HCT116 (cell line): ENCODE measurements at regions not wholly inside any gene's neighbourhood (a gene's known extent, or its start where the extent isn't known, plus 50 kb on each side); places are given as distances from the start of the nearest gene placed in this dataset.

Experiments used
- ELF1 ChIP-seq: IDR thresholded peaks from 2 replicates; pipeline ENCODE4 v1.6.1; 2012; ENCODE audit warnings: low read depth, borderline replicate concordance
- EZH2 ChIP-seq: fragments of 200-600 bp; sonication (generic); IDR thresholded peaks from 2 replicates; pipeline ENCODE4 v1.6.1; 2017; ENCODE audit warnings: antibody characterized with exemption, mixed run types
- POLR2A ChIP-seq: IDR thresholded peaks from 2 replicates; pipeline ENCODE4 v1.7.0; 2011; ENCODE audit warnings: borderline replicate concordance; ENCODE audit not compliant: insufficient read depth, insufficient read length; ENCODE audit errors: extremely low read depth
- TF ChIP-seq, protein P1 (sequence below), 3 experiments: fragments of 200-600 bp in 1 of 3; sonication (generic) in 1 of 3; IDR thresholded peaks in 2 of 3; conservative IDR thresholded peaks in 1 of 3; 2 replicates each; pipeline ENCODE4 v1.5.1; 2012 to 2017; ENCODE audit warnings: low read depth in 2 of 3, low read length in 2 of 3, antibody characterized with exemption in 1 of 3, borderline replicate concordance in 1 of 3, control low read depth in 1 of 3, mild to moderate bottlenecking in 1 of 3, mixed read lengths in 1 of 3, mixed run types in 1 of 3, moderate library complexity in 1 of 3; ENCODE audit not compliant: insufficient read depth in 1 of 3

GRCh38 chr7:31457551-31457950, 56.3 kb upstream of the ITPRID1 start:
- TF ChIP-seq, protein P1, sequence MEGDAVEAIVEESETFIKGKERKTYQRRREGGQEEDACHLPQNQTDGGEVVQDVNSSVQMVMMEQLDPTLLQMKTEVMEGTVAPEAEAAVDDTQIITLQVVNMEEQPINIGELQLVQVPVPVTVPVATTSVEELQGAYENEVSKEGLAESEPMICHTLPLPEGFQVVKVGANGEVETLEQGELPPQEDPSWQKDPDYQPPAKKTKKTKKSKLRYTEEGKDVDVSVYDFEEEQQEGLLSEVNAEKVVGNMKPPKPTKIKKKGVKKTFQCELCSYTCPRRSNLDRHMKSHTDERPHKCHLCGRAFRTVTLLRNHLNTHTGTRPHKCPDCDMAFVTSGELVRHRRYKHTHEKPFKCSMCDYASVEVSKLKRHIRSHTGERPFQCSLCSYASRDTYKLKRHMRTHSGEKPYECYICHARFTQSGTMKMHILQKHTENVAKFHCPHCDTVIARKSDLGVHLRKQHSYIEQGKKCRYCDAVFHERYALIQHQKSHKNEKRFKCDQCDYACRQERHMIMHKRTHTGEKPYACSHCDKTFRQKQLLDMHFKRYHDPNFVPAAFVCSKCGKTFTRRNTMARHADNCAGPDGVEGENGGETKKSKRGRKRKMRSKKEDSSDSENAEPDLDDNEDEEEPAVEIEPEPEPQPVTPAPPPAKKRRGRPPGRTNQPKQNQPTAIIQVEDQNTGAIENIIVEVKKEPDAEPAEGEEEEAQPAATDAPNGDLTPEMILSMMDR (IDR thresholded peaks at IDR 0.05 in 2 of 3, conservative IDR thresholded peaks at IDR 0.05 in 1 of 3; ENCODE audit: borderline replicate concordance in 1 of 3, insufficient read depth in 1 of 3, low read depth in 2 of 3, low read length in 2 of 3), result no peak
- TF ChIP-seq POLR2A, result no peak
- TF ChIP-seq EZH2, result no peak
- TF ChIP-seq ELF1, result no peak
